Activated CD4-positive, alpha-beta memory T cell treated with anti-CD3 and anti-CD28 coated beads for 36 hours (primary cell): ENCODE measurements at regions not wholly inside any gene's neighbourhood (a gene's known extent, or its start where the extent isn't known, plus 50 kb on each side); places are given as distances from the start of the nearest gene placed in this dataset.
A peak's percentile ranks its signal among the peaks of the same experiment; 100 is the strongest.

ENCODE experiments used
- CTCF ChIA-PET: fragments of 350-600 bp; sonication (Branson Sonifier 250); formaldehyde crosslinking; loops from one replicate; lab custom pipeline; 2021; ENCODE audit warnings: antibody characterized with exemption, inconsistent platforms; lab: Charles Lee
- POLR2A ChIA-PET: fragments of 350-600 bp; sonication (Branson Sonifier 250); formaldehyde crosslinking; loops from one replicate; lab custom pipeline; 2021; ENCODE audit warnings: antibody characterized with exemption; lab: Charles Lee
- DNase-seq: peaks from one replicate; pipeline ENCODE4 v3.0.0-alpha.2; 2020
- H3K27ac Mint-ChIP-seq: one replicate; pipeline ENCODE4 v1.8.0; 2021; ENCODE audit warnings: mixed read lengths
- H3K27me3 Mint-ChIP-seq: one replicate; pipeline ENCODE4 v1.8.0; 2021; ENCODE audit warnings: mixed read lengths
- H3K36me3 Mint-ChIP-seq: one replicate; pipeline ENCODE4 v1.8.0; 2021; ENCODE audit warnings: mixed read lengths
- H3K4me1 Mint-ChIP-seq: one replicate; pipeline ENCODE4 v1.8.0; 2021; ENCODE audit warnings: low read depth, mixed read lengths
- H3K4me3 Mint-ChIP-seq: one replicate; pipeline ENCODE4 v1.8.0; 2021; ENCODE audit warnings: mild to moderate bottlenecking, mixed read lengths
- H3K9me3 Mint-ChIP-seq: one replicate; pipeline ENCODE4 v1.8.0; 2021; ENCODE audit warnings: mixed read lengths
- intact Hi-C: fragments of 100-400 bp; cut with micrococcal nuclease; formaldehyde crosslinking; loops from one replicate; pipeline ENCODE4 v1.15.1; 2023

GRCh38 chr16:82241469-82242052, 71.5 kb upstream of the MPHOSPH6 start:
- Mint-ChIP-seq H3K36me3 (no peaks in the 10 kb centered on the region), H3K4me3 (no peak overlapping the region), H3K27ac (no peak overlapping the region), H3K4me1 (no peaks in the 10 kb centered on the region), H3K9me3 (peaks cover 13% of the 10 kb centered on the region), H3K27me3 (peaks cover 15% of the 10 kb centered on the region)
- no peak for DNase-seq
- ChIA-PET CTCF (interaction anchor here (2.1 to 2.2 kb wide), 2 partner anchors 11 kb away, joined by 11 to 12 read pairs; no protein-coding TSS in a partner anchor), POLR2A (no interaction called here)
- intact Hi-C loops: no loop called here

- no peaks in the 10 kb centered on the region for H3K4me1 Mint-ChIP-seq
- POLR2A ChIA-PET: no interaction called here
- peaks cover 13% of the 10 kb centered on the region for H3K9me3 Mint-ChIP-seq
- no peaks in the 10 kb centered on the region for H3K36me3 Mint-ChIP-seq
- H3K27me3 Mint-ChIP-seq: peaks cover 17% of the 10 kb centered on the region
- no peak overlapping the region for H3K27ac Mint-ChIP-seq
- no peak for DNase-seq
- CTCF ChIA-PET: interaction anchor here (1.3 to 2.1 kb wide), 2 partner anchors 9 to 24 kb away, joined by 5 to 12 read pairs; no protein-coding TSS in a partner anchor
- no peak overlapping the region for H3K4me3 Mint-ChIP-seq
- intact Hi-C loops: no loop called here
Observed at GRCh38 chr16:82240111-82240510, 70.1 kb upstream of the MPHOSPH6 start.

GRCh38 chr16:82236875-82237274, 66.9 kb upstream of the MPHOSPH6 start:
- Mint-ChIP-seq H3K4me1 (no peaks in the 10 kb centered on the region), H3K36me3 (no peaks in the 10 kb centered on the region), H3K27ac (no peak overlapping the region), H3K9me3 (no peaks in the 10 kb centered on the region), H3K4me3 (no peak overlapping the region), H3K27me3 (peaks cover 20% of the 10 kb centered on the region)
- intact Hi-C loops: loop anchor here (10.0 kb wide), 1 partner anchor 152 kb away; no protein-coding TSS in a partner anchor
- no peak for DNase-seq
- ChIA-PET POLR2A (no interaction called here), CTCF (interaction anchor here (0.7 to 1.8 kb wide), 2 partner anchors 8 to 10 kb away, joined by 3 to 4 read pairs; no protein-coding TSS in a partner anchor)

GRCh38 chr16:82236415-82236814, 66.4 kb upstream of the MPHOSPH6 start:
- no peak for DNase-seq
- Mint-ChIP-seq H3K27me3 (peaks cover 20% of the 10 kb centered on the region), H3K9me3 (no peaks in the 10 kb centered on the region), H3K4me1 (no peaks in the 10 kb centered on the region), H3K4me3 (no peak overlapping the region), H3K27ac (no peak overlapping the region), H3K36me3 (no peaks in the 10 kb centered on the region)
- POLR2A ChIA-PET: interaction anchor here (0.6 kb wide), 1 partner anchor 558 kb away, joined by 4 read pairs; no protein-coding TSS in a partner anchor
- intact Hi-C loops: loop anchor here (10.0 kb wide), 1 partner anchor 152 kb away; no protein-coding TSS in a partner anchor
- CTCF ChIA-PET: interaction anchor here (0.7 to 1.8 kb wide), 2 partner anchors 9 to 10 kb away, joined by 3 to 4 read pairs; no protein-coding TSS in a partner anchor

- ChIA-PET POLR2A (no interaction called here), CTCF (interaction anchor here (8.4 kb wide), 1 partner anchor 344 kb away, joined by 88 read pairs; no protein-coding TSS in a partner anchor)
- Mint-ChIP-seq H3K27ac (no peak overlapping the region), H3K27me3 (peaks cover 13% of the 10 kb centered on the region), H3K9me3 (no peaks in the 10 kb centered on the region), H3K4me3 (no peak overlapping the region), H3K4me1 (no peaks in the 10 kb centered on the region), H3K36me3 (no peaks in the 10 kb centered on the region)
- intact Hi-C loops: loop anchor here (5.0 to 10.0 kb wide), 2 partner anchors 61 to 148 kb away; partner anchors contain the start of gene MPHOSPH6
- DNase-seq: no peak
Observed at GRCh38 chr16:82232806-82233205, 62.8 kb upstream of the MPHOSPH6 start.

GRCh38 chr16:82231008-82231787, 61.2 kb upstream of the MPHOSPH6 start:
- peaks cover 13% of the 10 kb centered on the region for H3K27me3 Mint-ChIP-seq
- no peak overlapping the region for H3K4me3 Mint-ChIP-seq
- no peak overlapping the region for H3K27ac Mint-ChIP-seq
- POLR2A ChIA-PET: no interaction called here
- no peak for DNase-seq
- intact Hi-C loops: loop anchor here (5.0 to 10.0 kb wide), 2 partner anchors 59 to 146 kb away; partner anchors contain the start of gene MPHOSPH6
- CTCF ChIA-PET: interaction anchor here (0.7 to 8.4 kb wide), 19 partner anchors 9 to 357 kb away, joined by 3 to 88 read pairs (median 6); partner anchors contain the start of gene MPHOSPH6
- H3K9me3 Mint-ChIP-seq: no peaks in the 10 kb centered on the region
- H3K4me1 Mint-ChIP-seq: no peaks in the 10 kb centered on the region
- H3K36me3 Mint-ChIP-seq: no peaks in the 10 kb centered on the region

GRCh38 chr16:82229800-82230619, 60.0 kb upstream of the MPHOSPH6 start:
- CTCF ChIA-PET: interaction anchor here (0.6 to 8.4 kb wide), 42 partner anchors 10 to 356 kb away, joined by 3 to 88 read pairs (median 4); partner anchors contain the start of genes HSD17B2 and MPHOSPH6
- DNase-seq: peak; percentile 70

GRCh38 chr16:82226327-82226726, 56.3 kb upstream of the MPHOSPH6 start:
- ChIA-PET POLR2A (no interaction called here), CTCF (interaction anchor here (0.6 to 8.4 kb wide), 3 partner anchors 10 to 338 kb away, joined by 3 to 88 read pairs (median 4); no protein-coding TSS in a partner anchor)
- H3K27me3 Mint-ChIP-seq: peaks cover 15% of the 10 kb centered on the region
- intact Hi-C loops: no loop called here
- no peaks in the 10 kb centered on the region for H3K36me3 Mint-ChIP-seq
- DNase-seq: no peak
- no peak overlapping the region for H3K27ac Mint-ChIP-seq
- H3K9me3 Mint-ChIP-seq: no peaks in the 10 kb centered on the region
- H3K4me1 Mint-ChIP-seq: no peaks in the 10 kb centered on the region
- H3K4me3 Mint-ChIP-seq: no peak overlapping the region

More at GRCh38 chr16:82229800-82230619, 60.0 kb upstream of the MPHOSPH6 start:
- POLR2A ChIA-PET: interaction anchor here (1.0 kb wide), 1 partner anchor 60 kb away, joined by 4 read pairs; the partner anchor contains the start of gene MPHOSPH6
- Mint-ChIP-seq H3K36me3 (no peaks in the 10 kb centered on the region), H3K4me1 (no peaks in the 10 kb centered on the region), H3K9me3 (no peaks in the 10 kb centered on the region), H3K4me3 (no peak overlapping the region), H3K27me3 (peaks cover 10% of the 10 kb centered on the region), H3K27ac (no peak overlapping the region)
- intact Hi-C loops: loop anchor here (1.0 to 10.0 kb wide), 4 partner anchors 58 to 340 kb away; partner anchors contain the start of gene MPHOSPH6

- DNase-seq: no peak
- intact Hi-C loops: no loop called here
- CTCF ChIA-PET: interaction anchor here (0.7 to 8.4 kb wide), 2 partner anchors 335 to 336 kb away, joined by 3 to 88 read pairs; no protein-coding TSS in a partner anchor
- Mint-ChIP-seq H3K4me3 (no peak overlapping the region), H3K9me3 (no peaks in the 10 kb centered on the region), H3K36me3 (no peaks in the 10 kb centered on the region), H3K27ac (no peak overlapping the region), H3K27me3 (peaks cover 11% of the 10 kb centered on the region), H3K4me1 (no peaks in the 10 kb centered on the region)
- POLR2A ChIA-PET: no interaction called here
Observed at GRCh38 chr16:82224821-82225220, 54.8 kb upstream of the MPHOSPH6 start.

- POLR2A ChIA-PET: no interaction called here
- CTCF ChIA-PET: no interaction called here
- no peak overlapping the region for H3K27ac Mint-ChIP-seq
- intact Hi-C loops: no loop called here
- no peak for DNase-seq
- H3K27me3 Mint-ChIP-seq: peaks cover 10% of the 10 kb centered on the region
- no peaks in the 10 kb centered on the region for H3K36me3 Mint-ChIP-seq
- H3K4me3 Mint-ChIP-seq: no peak overlapping the region
- no peaks in the 10 kb centered on the region for H3K9me3 Mint-ChIP-seq
- H3K4me1 Mint-ChIP-seq: no peaks in the 10 kb centered on the region
Observed at GRCh38 chr16:82220541-82220940, 50.5 kb upstream of the MPHOSPH6 start.
